Activated T-helper 17 cell treated with anti-CD3 and anti-CD28 coated beads, Interleukin-2, amount 50 U/mL, for 72 hours (primary cell): ENCODE measurements at regions not wholly inside any gene's neighbourhood (a gene's known extent, or its start where the extent isn't known, plus 50 kb on each side); places are given as distances from the start of the nearest gene placed in this dataset.

ENCODE experiments used
- ATAC-seq: fragments of 150-1000 bp; cut with Tn5 transposase; replicated peaks from 2 replicates; pipeline ENCODE4 v1.10.0; 2021; ENCODE audit warnings: mild to moderate bottlenecking, moderate library complexity
- H3K27ac Mint-ChIP-seq: one replicate; pipeline ENCODE4 v1.8.0; 2022; ENCODE audit warnings: mixed read lengths
- H3K27me3 Mint-ChIP-seq: one replicate; pipeline ENCODE4 v1.8.0; 2022; ENCODE audit warnings: mixed read lengths
- H3K36me3 Mint-ChIP-seq: one replicate; pipeline ENCODE4 v1.8.0; 2022; ENCODE audit warnings: low read depth, mild to moderate bottlenecking, mixed read lengths
- H3K4me1 Mint-ChIP-seq: one replicate; pipeline ENCODE4 v1.8.0; 2022; ENCODE audit warnings: mixed read lengths
- H3K4me3 Mint-ChIP-seq: one replicate; pipeline ENCODE4 v1.8.0; 2022; ENCODE audit warnings: mild to moderate bottlenecking, mixed read lengths
- H3K9me3 Mint-ChIP-seq: one replicate; pipeline ENCODE4 v1.8.0; 2022; ENCODE audit warnings: mixed read lengths

- Mint-ChIP-seq H3K27ac (peak overlapping the region; percentile 92), H3K27me3 (no peaks in the 10 kb centered on the region), H3K4me1 (peaks cover 43% of the 10 kb centered on the region), H3K9me3 (peaks cover 4% of the 10 kb centered on the region), H3K36me3 (no peaks in the 10 kb centered on the region), H3K4me3 (peak overlapping the region; percentile 65)
- peak; percentile 71 for ATAC-seq
Measured at GRCh38 chr14:55807053-55807880, 227.3 kb downstream of the KTN1 start.

- no peaks in the 10 kb centered on the region for H3K36me3 Mint-ChIP-seq
- peaks cover 4% of the 10 kb centered on the region for H3K9me3 Mint-ChIP-seq
- peaks cover 40% of the 10 kb centered on the region for H3K4me1 Mint-ChIP-seq
- H3K4me3 Mint-ChIP-seq: peak overlapping the region; percentile 65
- H3K27me3 Mint-ChIP-seq: no peaks in the 10 kb centered on the region
- no peak for ATAC-seq
- peak overlapping the region; percentile 92 for H3K27ac Mint-ChIP-seq
Measured at GRCh38 chr14:55807881-55808379, 227.9 kb downstream of the KTN1 start.

GRCh38 chr14:55813630-55814029 is 233.6 kb downstream of the KTN1 start:
- Mint-ChIP-seq H3K36me3 (no peaks in the 10 kb centered on the region), H3K27ac (peak overlapping the region; percentile 85), H3K4me3 (peak overlapping the region; percentile 64), H3K27me3 (no peaks in the 10 kb centered on the region), H3K9me3 (peaks cover 7% of the 10 kb centered on the region), H3K4me1 (peaks cover 8% of the 10 kb centered on the region)
- ATAC-seq: peak; percentile 86

DNA sequence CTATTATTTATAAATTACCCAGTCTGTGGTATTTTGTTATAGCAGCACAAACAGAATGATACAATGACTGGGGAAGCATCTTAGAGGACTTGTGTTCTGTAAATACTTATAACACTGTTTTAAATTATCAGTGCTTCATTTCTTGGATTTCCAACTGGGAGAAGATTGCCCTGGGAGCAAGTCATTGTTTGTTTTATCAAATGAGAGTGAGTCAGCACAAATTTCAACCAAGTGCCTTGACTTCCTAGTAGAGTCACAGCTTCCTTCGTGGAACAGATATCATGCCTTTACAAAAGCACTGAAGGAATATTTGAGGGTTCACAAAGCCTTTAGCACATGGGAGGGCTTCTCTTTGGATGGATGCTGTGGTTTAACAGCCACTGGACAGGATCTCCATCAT is 234.1 kb downstream of the KTN1 start:
- Mint-ChIP-seq H3K36me3 (no peaks in the 10 kb centered on the region), H3K9me3 (peaks cover 7% of the 10 kb centered on the region), H3K27me3 (no peaks in the 10 kb centered on the region), H3K27ac (peak overlapping the region; percentile 85), H3K4me1 (peaks cover 8% of the 10 kb centered on the region), H3K4me3 (peak overlapping the region; percentile 64)
- ATAC-seq: no peak

GRCh38 chr14:55814873-55815272 is 234.9 kb downstream of the KTN1 start:
- peak overlapping the region; percentile 64 for H3K4me3 Mint-ChIP-seq
- H3K36me3 Mint-ChIP-seq: no peaks in the 10 kb centered on the region
- H3K27ac Mint-ChIP-seq: peak overlapping the region; percentile 85
- H3K4me1 Mint-ChIP-seq: peaks cover 8% of the 10 kb centered on the region
- H3K9me3 Mint-ChIP-seq: peaks cover 7% of the 10 kb centered on the region
- H3K27me3 Mint-ChIP-seq: no peaks in the 10 kb centered on the region
- peak; percentile 25 for ATAC-seq

GRCh38 chr14:55816225-55816624 is 236.2 kb downstream of the KTN1 start:
- peak overlapping the region; percentile 11 for H3K4me3 Mint-ChIP-seq
- H3K27ac Mint-ChIP-seq: peak overlapping the region; percentile 61
- H3K9me3 Mint-ChIP-seq: peaks cover 3% of the 10 kb centered on the region
- H3K27me3 Mint-ChIP-seq: no peaks in the 10 kb centered on the region
- H3K4me1 Mint-ChIP-seq: peaks cover 8% of the 10 kb centered on the region
- peak; percentile 51 for ATAC-seq
- H3K36me3 Mint-ChIP-seq: no peaks in the 10 kb centered on the region

DNA sequence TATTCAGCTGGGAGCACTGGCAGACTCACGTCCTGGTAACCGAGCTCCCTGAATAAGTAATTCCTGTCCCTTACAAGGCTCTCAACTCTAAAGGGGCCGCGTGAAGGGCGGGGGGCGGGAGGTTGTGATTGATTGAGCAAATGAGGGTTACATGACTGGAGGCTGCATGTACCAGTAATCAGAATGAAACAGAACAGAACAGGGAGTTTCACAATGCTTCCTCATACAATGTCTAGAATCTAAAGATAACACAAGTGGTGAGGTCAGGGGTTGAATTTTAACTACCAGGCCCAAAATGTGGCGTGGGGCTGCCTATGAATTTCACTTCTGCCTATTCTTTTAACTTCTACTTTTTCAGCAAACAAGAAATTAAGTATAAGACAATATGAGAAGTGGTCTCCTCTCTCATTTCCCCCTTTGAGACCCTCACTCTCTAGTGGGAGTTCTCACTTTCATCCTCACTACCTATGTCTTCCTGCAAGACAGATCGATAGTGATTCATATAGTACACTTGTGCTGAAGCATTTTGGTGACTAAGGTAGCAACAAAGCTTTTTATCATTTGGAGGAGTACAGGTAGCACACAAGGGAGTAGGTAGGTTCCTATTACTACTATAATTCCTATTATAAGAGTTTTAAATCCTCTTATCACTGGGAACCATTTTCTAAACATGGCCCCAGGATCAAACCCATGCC is 239.8 kb downstream of the KTN1 start:
- H3K9me3 Mint-ChIP-seq: peaks cover 3% of the 10 kb centered on the region
- H3K36me3 Mint-ChIP-seq: no peaks in the 10 kb centered on the region
- peaks cover 9% of the 10 kb centered on the region for H3K27me3 Mint-ChIP-seq
- no peak overlapping the region for H3K27ac Mint-ChIP-seq
- H3K4me1 Mint-ChIP-seq: peaks cover 4% of the 10 kb centered on the region
- ATAC-seq: peak; percentile 43
- H3K4me3 Mint-ChIP-seq: no peak overlapping the region

DNA sequence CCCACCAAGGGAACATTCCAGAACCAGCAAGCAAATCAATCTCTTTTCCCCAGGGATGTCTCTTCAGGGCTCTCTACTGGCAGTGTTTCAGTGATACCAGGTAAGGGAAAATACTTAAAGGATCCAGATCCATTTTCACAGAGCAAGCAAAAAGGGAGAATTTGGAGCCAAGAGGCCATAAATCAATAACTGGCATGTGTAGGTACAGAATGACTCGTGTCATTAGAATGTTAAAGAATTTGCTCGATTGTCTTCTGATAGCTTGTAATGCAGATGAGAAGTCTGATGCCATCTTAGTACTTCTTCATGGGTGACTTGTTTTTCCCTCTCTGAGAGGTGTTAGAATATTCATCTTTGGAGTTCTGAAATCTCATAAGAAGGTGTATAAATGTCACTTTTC is 242.9 kb downstream of the KTN1 start:
- H3K9me3 Mint-ChIP-seq: no peaks in the 10 kb centered on the region
- H3K27me3 Mint-ChIP-seq: peaks cover 17% of the 10 kb centered on the region
- ATAC-seq: no peak
- H3K4me3 Mint-ChIP-seq: no peak overlapping the region
- H3K4me1 Mint-ChIP-seq: no peaks in the 10 kb centered on the region
- H3K36me3 Mint-ChIP-seq: no peaks in the 10 kb centered on the region
- no peak overlapping the region for H3K27ac Mint-ChIP-seq

GRCh38 chr14:55832122-55832911 is 252.3 kb downstream of the KTN1 start:
- Mint-ChIP-seq H3K36me3 (no peaks in the 10 kb centered on the region), H3K4me3 (no peak overlapping the region), H3K27ac (no peak overlapping the region), H3K9me3 (no peaks in the 10 kb centered on the region), H3K4me1 (peaks cover 8% of the 10 kb centered on the region), H3K27me3 (no peaks in the 10 kb centered on the region)
- no peak for ATAC-seq

DNA sequence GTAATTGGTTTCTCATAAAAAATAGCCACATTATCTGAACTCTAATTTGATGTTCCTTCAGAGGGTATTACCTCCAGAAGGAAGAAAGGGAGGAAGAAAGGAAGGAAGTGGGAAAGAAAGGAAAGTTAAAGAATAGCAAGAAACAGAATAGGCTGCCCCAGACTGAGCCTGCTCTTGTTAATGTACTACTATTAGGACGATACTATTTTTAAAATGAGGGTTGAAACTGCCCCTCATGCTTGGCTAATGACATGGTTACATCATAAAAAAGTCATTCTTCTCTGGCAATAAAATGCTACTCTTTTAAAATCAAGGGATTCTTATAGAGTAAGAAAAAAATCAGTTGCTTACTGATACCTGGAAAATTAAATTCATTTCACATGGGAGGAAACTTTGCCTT is 253.0 kb downstream of the KTN1 start:
- H3K4me3 Mint-ChIP-seq: no peak overlapping the region
- H3K36me3 Mint-ChIP-seq: no peaks in the 10 kb centered on the region
- no peaks in the 10 kb centered on the region for H3K9me3 Mint-ChIP-seq
- H3K4me1 Mint-ChIP-seq: peaks cover 8% of the 10 kb centered on the region
- H3K27ac Mint-ChIP-seq: no peak overlapping the region
- no peak for ATAC-seq
- H3K27me3 Mint-ChIP-seq: no peaks in the 10 kb centered on the region

- no peaks in the 10 kb centered on the region for H3K27me3 Mint-ChIP-seq
- peaks cover 8% of the 10 kb centered on the region for H3K4me1 Mint-ChIP-seq
- H3K9me3 Mint-ChIP-seq: no peaks in the 10 kb centered on the region
- H3K4me3 Mint-ChIP-seq: no peak overlapping the region
- no peaks in the 10 kb centered on the region for H3K36me3 Mint-ChIP-seq
- peak; percentile 52 for ATAC-seq
- no peak overlapping the region for H3K27ac Mint-ChIP-seq
Measured at GRCh38 chr14:55834390-55834789, 254.4 kb downstream of the KTN1 start.

GRCh38 chr14:55835985-55836384 is 256.0 kb downstream of the KTN1 start:
- peaks cover 8% of the 10 kb centered on the region for H3K4me1 Mint-ChIP-seq
- no peak for ATAC-seq
- no peaks in the 10 kb centered on the region for H3K9me3 Mint-ChIP-seq
- H3K27me3 Mint-ChIP-seq: no peaks in the 10 kb centered on the region
- H3K4me3 Mint-ChIP-seq: no peak overlapping the region
- H3K36me3 Mint-ChIP-seq: no peaks in the 10 kb centered on the region
- H3K27ac Mint-ChIP-seq: no peak overlapping the region

DNA sequence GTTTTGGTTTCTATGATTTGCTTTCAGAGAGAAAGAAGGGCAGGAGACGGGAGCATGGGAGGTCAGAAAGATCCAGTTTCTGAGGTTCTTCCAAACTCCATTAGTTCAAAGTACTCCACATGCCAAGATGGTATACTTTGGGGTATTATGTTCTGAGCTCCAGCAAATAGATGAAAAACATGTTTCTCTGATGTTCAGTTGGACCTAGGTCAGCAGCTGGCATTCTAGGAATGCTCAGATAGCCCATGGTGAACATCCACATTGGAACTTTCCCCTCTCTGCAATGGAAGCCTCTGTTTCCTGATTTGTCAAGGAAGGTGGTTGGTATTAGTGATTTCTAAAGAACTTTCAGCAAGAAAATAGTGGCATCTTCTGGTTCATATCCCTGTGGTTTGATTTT is 257.5 kb downstream of the KTN1 start:
- Mint-ChIP-seq H3K9me3 (no peaks in the 10 kb centered on the region), H3K4me3 (no peak overlapping the region), H3K4me1 (peaks cover 5% of the 10 kb centered on the region), H3K27ac (no peak overlapping the region), H3K36me3 (no peaks in the 10 kb centered on the region), H3K27me3 (no peaks in the 10 kb centered on the region)
- no peak for ATAC-seq

GRCh38 chr14:55838529-55839052 is 258.6 kb downstream of the KTN1 start:
- Mint-ChIP-seq H3K4me1 (no peaks in the 10 kb centered on the region), H3K27me3 (no peaks in the 10 kb centered on the region), H3K4me3 (no peak overlapping the region), H3K36me3 (no peaks in the 10 kb centered on the region), H3K27ac (no peak overlapping the region), H3K9me3 (no peaks in the 10 kb centered on the region)
- ATAC-seq: no peak
